ELR (cell line): ENCODE measurements at regions not wholly inside any gene's neighbourhood (a gene's known extent, or its start where the extent isn't known, plus 50 kb on each side); places are given as distances from the start of the nearest gene placed in this dataset.
"Not testable (repeated sequence)": the region's sequence is repeated elsewhere in the genome, so short reads cannot be mapped to it uniquely, and the experiment has no call there.

ENCODE experiments used
- DNase-seq: peaks from one replicate; pipeline ENCODE4 v3.0.0-alpha.2; 2015; ENCODE audit warnings: low read depth

GRCh38 chr1:69077633-69078032 is 490.1 kb upstream of the LRRC7 start:
- no peak for DNase-seq

GRCh38 chr1:69081668-69082067 is 486.1 kb upstream of the LRRC7 start:
- DNase-seq = no peak

- no peak for DNase-seq
Measured at GRCh38 chr1:69082312-69082711, 485.4 kb upstream of the LRRC7 start.

- DNase-seq = no peak
Measured at GRCh38 chr1:69086148-69086547, 481.6 kb upstream of the LRRC7 start.

GRCh38 chr1:69088571-69088970 is 479.2 kb upstream of the LRRC7 start:
- no peak for DNase-seq

- no peak for DNase-seq
Measured at GRCh38 chr1:69090170-69090569, 477.6 kb upstream of the LRRC7 start.

GRCh38 chr1:69090752-69091151 is 477.0 kb upstream of the LRRC7 start:
- no peak for DNase-seq

- not testable (repeated sequence) for DNase-seq
Measured at GRCh38 chr1:69102058-69102457, 465.7 kb upstream of the LRRC7 start.

GRCh38 chr1:69103213-69103612 is 464.5 kb upstream of the LRRC7 start:
- no peak for DNase-seq

GRCh38 chr1:69103705-69104385 is 463.9 kb upstream of the LRRC7 start:
- no peak for DNase-seq

- DNase-seq = no peak
Measured at GRCh38 chr1:69104894-69105293, 462.8 kb upstream of the LRRC7 start.

- DNase-seq = no peak
Measured at GRCh38 chr1:69109277-69109676, 458.4 kb upstream of the LRRC7 start.

- DNase-seq = no peak
Measured at GRCh38 chr1:69110851-69111250, 456.9 kb upstream of the LRRC7 start.

- DNase-seq = not testable (repeated sequence)
Measured at GRCh38 chr1:69120126-69120741, 447.5 kb upstream of the LRRC7 start.

- DNase-seq = no peak
Measured at GRCh38 chr1:69120817-69121216, 446.9 kb upstream of the LRRC7 start.

GRCh38 chr1:69121723-69122122 is 446.0 kb upstream of the LRRC7 start:
- no peak for DNase-seq

- DNase-seq = no peak
Measured at GRCh38 chr1:69122373-69122772, 445.3 kb upstream of the LRRC7 start.

GRCh38 chr1:69123486-69123885 is 444.2 kb upstream of the LRRC7 start:
- DNase-seq = no peak

- no peak for DNase-seq
Measured at GRCh38 chr1:69126796-69127195, 440.9 kb upstream of the LRRC7 start.

GRCh38 chr1:69128204-69128603 is 439.5 kb upstream of the LRRC7 start:
- no peak for DNase-seq

- DNase-seq = no peak
Measured at GRCh38 chr1:69129538-69129937, 438.2 kb upstream of the LRRC7 start.

GRCh38 chr1:69138172-69138571 is 429.6 kb upstream of the LRRC7 start:
- no peak for DNase-seq

- DNase-seq = no peak
Measured at GRCh38 chr1:69139007-69139406, 428.7 kb upstream of the LRRC7 start.

GRCh38 chr1:69146303-69146702 is 421.4 kb upstream of the LRRC7 start:
- no peak for DNase-seq
